ENCODE measurements at regions not wholly inside any gene's neighbourhood (a gene's known extent, or its start where the extent isn't known, plus 50 kb on each side); places are given as distances from the start of the nearest gene placed in this dataset.

DNA sequence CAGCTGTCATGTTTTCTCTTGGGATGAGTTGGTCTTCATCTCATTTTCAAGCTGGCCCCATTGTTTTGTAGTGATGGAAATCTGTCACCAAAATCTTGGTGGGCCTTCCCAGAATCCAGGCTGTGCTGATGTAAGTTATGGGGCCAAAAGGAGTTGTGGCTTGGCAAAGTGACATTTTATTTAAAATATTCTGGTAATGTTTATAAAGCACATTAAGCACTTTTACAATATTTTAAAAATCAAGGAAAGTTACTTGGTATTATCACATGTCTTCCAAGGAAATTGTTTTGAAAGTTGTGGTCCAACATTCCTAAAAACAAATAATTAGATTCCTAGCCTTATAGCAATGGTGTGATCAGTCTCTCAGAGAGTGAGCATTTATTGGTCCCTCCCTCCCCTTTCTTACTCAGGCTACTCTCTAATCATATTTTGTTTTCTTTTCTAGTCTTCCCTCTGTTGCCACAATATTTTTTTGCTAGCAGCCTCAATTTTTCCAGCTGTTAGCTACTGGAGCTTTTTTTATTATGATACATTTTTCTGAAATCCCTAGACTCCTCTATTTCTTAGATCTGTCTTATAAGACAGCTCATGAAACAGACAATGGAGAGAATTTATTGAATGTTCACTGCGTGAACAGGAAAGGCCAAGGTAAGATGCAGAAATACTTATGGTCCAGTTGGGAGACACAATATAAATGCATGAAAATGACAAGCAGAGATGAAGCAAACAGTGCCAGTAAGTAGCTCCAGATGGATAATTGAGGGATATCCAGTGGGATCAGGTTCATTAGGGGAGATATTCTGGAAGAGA is 408.1 kb upstream of the ZNF608 start:
- H3K36me3 ChIP-seq: no peaks in the 10 kb centered on the region
- intact Hi-C loops (cut with DNase I): no loop called here
- TF ChIP-seq POLR2AphosphoS5 (IDR thresholded peaks at IDR 0.05) (no peak), EP300 (IDR thresholded peaks at IDR 0.05) (no peak), POLR2A (IDR thresholded peaks at IDR 0.05) (no peak)
- TF ChIP-seq, protein P1, sequence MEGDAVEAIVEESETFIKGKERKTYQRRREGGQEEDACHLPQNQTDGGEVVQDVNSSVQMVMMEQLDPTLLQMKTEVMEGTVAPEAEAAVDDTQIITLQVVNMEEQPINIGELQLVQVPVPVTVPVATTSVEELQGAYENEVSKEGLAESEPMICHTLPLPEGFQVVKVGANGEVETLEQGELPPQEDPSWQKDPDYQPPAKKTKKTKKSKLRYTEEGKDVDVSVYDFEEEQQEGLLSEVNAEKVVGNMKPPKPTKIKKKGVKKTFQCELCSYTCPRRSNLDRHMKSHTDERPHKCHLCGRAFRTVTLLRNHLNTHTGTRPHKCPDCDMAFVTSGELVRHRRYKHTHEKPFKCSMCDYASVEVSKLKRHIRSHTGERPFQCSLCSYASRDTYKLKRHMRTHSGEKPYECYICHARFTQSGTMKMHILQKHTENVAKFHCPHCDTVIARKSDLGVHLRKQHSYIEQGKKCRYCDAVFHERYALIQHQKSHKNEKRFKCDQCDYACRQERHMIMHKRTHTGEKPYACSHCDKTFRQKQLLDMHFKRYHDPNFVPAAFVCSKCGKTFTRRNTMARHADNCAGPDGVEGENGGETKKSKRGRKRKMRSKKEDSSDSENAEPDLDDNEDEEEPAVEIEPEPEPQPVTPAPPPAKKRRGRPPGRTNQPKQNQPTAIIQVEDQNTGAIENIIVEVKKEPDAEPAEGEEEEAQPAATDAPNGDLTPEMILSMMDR (IDR thresholded peaks at IDR 0.05): no peak
- no peak for DNase-seq
- no peak overlapping the region for H3K4me3 ChIP-seq
- H3K27ac ChIP-seq: no peak overlapping the region
- H3K4me1 ChIP-seq: no peaks in the 10 kb centered on the region
- 0 to 1% methylated on average over 1 of the region's 1 CpG for WGBS, 2 donors
- H3K27me3 ChIP-seq: no peaks in the 10 kb centered on the region
- H3K9me3 ChIP-seq: no peaks in the 10 kb centered on the region

DNA sequence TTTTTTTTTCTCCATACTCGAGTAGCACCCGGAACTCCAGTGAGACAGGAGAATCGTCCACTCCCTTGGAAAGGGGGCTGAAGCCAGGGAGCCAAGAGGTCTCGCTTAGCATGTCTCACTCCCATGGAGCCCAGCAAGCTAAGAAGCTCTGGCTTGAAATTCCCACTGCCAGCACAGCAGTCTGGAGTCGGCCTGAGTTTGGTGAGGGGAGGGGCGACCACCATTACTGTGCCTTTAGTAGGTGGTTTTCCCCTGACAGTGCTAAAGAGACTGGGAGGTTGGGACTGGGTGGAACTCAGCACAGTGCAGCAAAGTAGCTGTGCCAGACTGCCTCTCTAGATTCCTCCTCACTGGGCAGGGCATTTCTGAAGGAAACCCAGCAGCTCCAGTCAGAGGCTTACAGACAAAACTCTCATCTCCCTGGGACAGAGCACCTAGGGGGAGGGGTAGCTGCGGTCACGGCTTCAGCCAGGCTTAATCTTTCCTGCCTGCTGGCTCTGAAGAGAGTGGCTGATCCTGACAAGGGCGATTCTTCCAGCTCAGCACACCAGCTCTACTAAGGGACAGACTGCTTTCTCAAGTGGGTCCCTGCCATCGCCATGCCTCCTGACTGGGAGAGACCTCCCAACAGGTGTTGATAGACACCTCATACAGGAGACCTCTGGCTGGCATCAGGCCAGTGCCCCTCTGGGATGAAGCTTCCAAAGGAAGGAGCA is 414.5 kb upstream of the ZNF608 start:
- TF ChIP-seq POLR2AphosphoS5 (IDR thresholded peaks at IDR 0.05): no peak
- TF ChIP-seq, protein P1 (IDR thresholded peaks at IDR 0.05): no peak
- TF ChIP-seq EP300 (IDR thresholded peaks at IDR 0.05): no peak
- no peak for TF ChIP-seq POLR2A (IDR thresholded peaks at IDR 0.05)
- Histone ChIP-seq H3K4me1 (no peaks in the 10 kb centered on the region), H3K27me3 (no peaks in the 10 kb centered on the region), H3K4me3 (no peak overlapping the region), H3K27ac (no peak overlapping the region), H3K36me3 (no peaks in the 10 kb centered on the region), H3K9me3 (peaks cover 0 to 7% (median 2%) of the 10 kb centered on the region in 4 donors)
- 89 to 94% methylated on average over 10 of the region's 10 CpGs for WGBS, 2 donors
- intact Hi-C loops (cut with DNase I): no loop called here
- DNase-seq: no peak

- no peak for DNase-seq
- TF ChIP-seq POLR2A (IDR thresholded peaks at IDR 0.05) (no peak), POLR2AphosphoS5 (IDR thresholded peaks at IDR 0.05) (no peak), EP300 (IDR thresholded peaks at IDR 0.05) (no peak)
- TF ChIP-seq, protein P1 (IDR thresholded peaks at IDR 0.05): no peak
- 98% methylated on average over 1 of the region's 1 CpG for WGBS, 2 donors
These were observed 416.3 kb upstream of the ZNF608 start for GRCh38 chr5:125162714-125163113.

DNA sequence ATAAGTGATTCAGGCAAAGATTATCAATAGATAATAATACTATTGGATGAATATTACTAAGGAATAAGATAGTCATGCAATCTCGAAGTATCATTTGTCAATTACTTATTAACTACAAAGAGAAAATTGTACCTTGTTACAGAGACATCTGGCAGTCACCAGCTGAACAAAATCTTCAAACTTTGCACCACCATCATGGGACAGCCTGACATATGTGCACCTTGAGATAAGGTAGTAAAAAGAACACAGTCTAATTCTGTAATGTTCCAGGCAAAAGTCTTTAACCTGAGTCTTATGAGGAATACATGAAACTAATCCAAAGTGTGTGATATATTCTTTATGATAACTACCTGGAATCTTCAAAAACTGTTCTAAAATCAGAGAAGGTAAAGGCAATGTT is 423.0 kb upstream of the ZNF608 start:
- Histone ChIP-seq H3K9me3 (peaks cover 0 to 7% (median 2%) of the 10 kb centered on the region in 4 donors), H3K4me1 (no peaks in the 10 kb centered on the region), H3K27ac (no peak overlapping the region), H3K36me3 (no peaks in the 10 kb centered on the region), H3K4me3 (no peak overlapping the region), H3K27me3 (no peaks in the 10 kb centered on the region)
- no peak for DNase-seq
- TF ChIP-seq POLR2AphosphoS5 (IDR thresholded peaks at IDR 0.05) (no peak), POLR2A (IDR thresholded peaks at IDR 0.05) (no peak), EP300 (IDR thresholded peaks at IDR 0.05) (no peak)
- TF ChIP-seq, protein P1 (IDR thresholded peaks at IDR 0.05): no peak
- WGBS, 2 donors: 33 to 78% methylated on average over 1 of the region's 1 CpG
- intact Hi-C loops (cut with DNase I): no loop called here

More at GRCh38 chr5:125162714-125163113, 416.3 kb upstream of the ZNF608 start:
- Histone ChIP-seq H3K4me1 (no peaks in the 10 kb centered on the region), H3K27me3 (no peaks in the 10 kb centered on the region), H3K9me3 (peaks cover 0 to 7% (median 4%) of the 10 kb centered on the region in 4 donors), H3K27ac (no peak overlapping the region), H3K4me3 (no peak overlapping the region), H3K36me3 (no peaks in the 10 kb centered on the region)
- intact Hi-C loops (cut with DNase I): no loop called here

Data from sigmoid colon (tissue), 6 donors.